HUES6 (cell line): ENCODE measurements at regions not wholly inside any gene's neighbourhood (a gene's known extent, or its start where the extent isn't known, plus 50 kb on each side); places are given as distances from the start of the nearest gene placed in this dataset.

ENCODE experiments used
- H3K27ac ChIP-seq: 2 replicates; pipeline ENCODE4 v1.7.0; 2013; ENCODE audit warnings: low read depth, mild to moderate bottlenecking, low read length, inconsistent platforms
- H3K27me3 ChIP-seq: 2 replicates; pipeline ENCODE4 v1.6.1; 2013; ENCODE audit warnings: low read length; ENCODE audit not compliant: control insufficient read depth, insufficient read depth
- H3K36me3 ChIP-seq: 2 replicates; pipeline ENCODE4 v1.6.1; 2013; ENCODE audit warnings: low read length; ENCODE audit not compliant: control insufficient read depth, insufficient read depth
- H3K4me1 ChIP-seq: 2 replicates; pipeline ENCODE4 v1.6.1; 2013; ENCODE audit warnings: low read length; ENCODE audit not compliant: control insufficient read depth, insufficient read depth
- H3K4me3 ChIP-seq: 2 replicates; pipeline ENCODE4 v1.5.1; 2013; ENCODE audit warnings: low read depth, low read length
- H3K9ac ChIP-seq: one replicate; pipeline ENCODE4 v1.6.1; 2013; ENCODE audit warnings: mild to moderate bottlenecking, low read length
- H3K9me3 ChIP-seq: 2 replicates; pipeline ENCODE4 v1.6.1; 2013; ENCODE audit warnings: low read depth, low read length; ENCODE audit not compliant: control insufficient read depth, insufficient read depth

- H3K27me3 ChIP-seq, result no peaks in the 10 kb centered on the region
- H3K9me3 ChIP-seq, result no peaks in the 10 kb centered on the region
- no peaks in the 10 kb centered on the region for H3K36me3 ChIP-seq
- H3K4me3 ChIP-seq, result no peak overlapping the region
- H3K4me1 ChIP-seq, result no peaks in the 10 kb centered on the region
- no peak overlapping the region for H3K9ac ChIP-seq
- H3K27ac ChIP-seq, result no peak overlapping the region
Measured at GRCh38 chr13:103663996-103664395, 597.8 kb upstream of the SLC10A2 start.

GRCh38 chr13:103656311-103656710, 590.1 kb upstream of the SLC10A2 start:
- Histone ChIP-seq H3K4me3 (no peak overlapping the region), H3K27me3 (no peaks in the 10 kb centered on the region), H3K9ac (no peak overlapping the region), H3K36me3 (no peaks in the 10 kb centered on the region), H3K4me1 (peaks cover 3% of the 10 kb centered on the region; the same call in 1 of the 2 replicates), H3K27ac (no peak overlapping the region), H3K9me3 (no peaks in the 10 kb centered on the region)

GRCh38 chr13:103640606-103641005, 574.4 kb upstream of the SLC10A2 start:
- H3K27ac ChIP-seq, result no peak overlapping the region
- no peak overlapping the region for H3K4me3 ChIP-seq

GRCh38 chr13:103639326-103639725, 573.1 kb upstream of the SLC10A2 start:
- no peak overlapping the region for H3K27ac ChIP-seq
- H3K4me1 ChIP-seq, result no peaks in the 10 kb centered on the region
- H3K4me3 ChIP-seq, result no peak overlapping the region
- no peak overlapping the region for H3K9ac ChIP-seq
- no peaks in the 10 kb centered on the region for H3K9me3 ChIP-seq
- no peaks in the 10 kb centered on the region for H3K27me3 ChIP-seq
- no peaks in the 10 kb centered on the region for H3K36me3 ChIP-seq

More at GRCh38 chr13:103640606-103641005, 574.4 kb upstream of the SLC10A2 start:
- H3K36me3 ChIP-seq, result no peaks in the 10 kb centered on the region
- H3K9ac ChIP-seq, result no peak overlapping the region
- no peaks in the 10 kb centered on the region for H3K4me1 ChIP-seq
- H3K27me3 ChIP-seq, result no peaks in the 10 kb centered on the region
- H3K9me3 ChIP-seq, result no peaks in the 10 kb centered on the region

- Histone ChIP-seq H3K9me3 (no peaks in the 10 kb centered on the region), H3K27me3 (no peaks in the 10 kb centered on the region), H3K27ac (no peak overlapping the region), H3K4me1 (no peaks in the 10 kb centered on the region), H3K4me3 (no peak overlapping the region), H3K36me3 (no peaks in the 10 kb centered on the region), H3K9ac (no peak overlapping the region)
Measured at GRCh38 chr13:103638706-103639105, 572.5 kb upstream of the SLC10A2 start.

GRCh38 chr13:103634066-103634465, 567.8 kb upstream of the SLC10A2 start:
- Histone ChIP-seq H3K27me3 (no peaks in the 10 kb centered on the region), H3K36me3 (no peaks in the 10 kb centered on the region), H3K4me1 (no peaks in the 10 kb centered on the region), H3K9me3 (no peaks in the 10 kb centered on the region), H3K9ac (no peak overlapping the region), H3K27ac (no peak overlapping the region), H3K4me3 (no peak overlapping the region)

- Histone ChIP-seq H3K9me3 (no peaks in the 10 kb centered on the region), H3K36me3 (no peaks in the 10 kb centered on the region), H3K9ac (no peak overlapping the region), H3K27me3 (no peaks in the 10 kb centered on the region), H3K27ac (no peak overlapping the region), H3K4me3 (no peak overlapping the region), H3K4me1 (no peaks in the 10 kb centered on the region; the same call in 1 of the 2 replicates)
Measured at GRCh38 chr13:103625194-103625593, 559.0 kb upstream of the SLC10A2 start.

- Histone ChIP-seq H3K27me3 (no peaks in the 10 kb centered on the region), H3K4me3 (no peak overlapping the region), H3K9me3 (no peaks in the 10 kb centered on the region), H3K9ac (no peak overlapping the region), H3K27ac (no peak overlapping the region), H3K4me1 (no peaks in the 10 kb centered on the region; the same call in 1 of the 2 replicates), H3K36me3 (no peaks in the 10 kb centered on the region)
Measured at GRCh38 chr13:103618151-103618550, 551.9 kb upstream of the SLC10A2 start.

GRCh38 chr13:103615771-103616170, 549.6 kb upstream of the SLC10A2 start:
- Histone ChIP-seq H3K4me1 (no peaks in the 10 kb centered on the region), H3K36me3 (no peaks in the 10 kb centered on the region), H3K27me3 (no peaks in the 10 kb centered on the region), H3K9me3 (no peaks in the 10 kb centered on the region), H3K9ac (no peak overlapping the region), H3K27ac (no peak overlapping the region), H3K4me3 (no peak overlapping the region)

- Histone ChIP-seq H3K4me3 (no peak overlapping the region), H3K27me3 (no peaks in the 10 kb centered on the region), H3K36me3 (no peaks in the 10 kb centered on the region), H3K9ac (no peak overlapping the region), H3K4me1 (no peaks in the 10 kb centered on the region), H3K9me3 (no peaks in the 10 kb centered on the region), H3K27ac (no peak overlapping the region)
Measured at GRCh38 chr13:103614761-103615160, 548.5 kb upstream of the SLC10A2 start.

- Histone ChIP-seq H3K4me1 (no peaks in the 10 kb centered on the region), H3K9ac (no peak overlapping the region), H3K36me3 (no peaks in the 10 kb centered on the region), H3K4me3 (no peak overlapping the region), H3K27ac (no peak overlapping the region), H3K9me3 (no peaks in the 10 kb centered on the region), H3K27me3 (no peaks in the 10 kb centered on the region)
Measured at GRCh38 chr13:103607995-103608394, 541.8 kb upstream of the SLC10A2 start.
